ENCODE measurements at regions not wholly inside any gene's neighbourhood (a gene's known extent, or its start where the extent isn't known, plus 50 kb on each side); places are given as distances from the start of the nearest gene placed in this dataset.

DNA sequence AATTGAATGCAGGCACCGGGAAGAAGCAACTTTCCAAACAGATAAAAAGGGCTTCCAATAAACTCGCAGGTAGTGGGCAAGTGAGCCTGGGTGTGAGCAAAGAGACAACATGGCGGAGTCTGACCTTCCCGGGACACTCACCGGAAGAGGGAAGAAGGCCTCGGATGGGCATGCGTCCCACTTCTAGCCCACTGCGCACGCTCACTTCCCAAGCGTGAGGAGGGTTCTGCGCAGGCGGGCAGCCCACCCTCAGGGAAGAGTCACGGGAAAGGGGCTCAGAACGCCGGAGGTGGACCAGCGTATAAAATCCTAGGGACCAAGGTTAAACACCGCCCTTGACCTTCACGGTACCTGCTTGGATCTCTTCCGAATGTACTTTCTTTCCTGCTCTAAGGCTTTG lies 95.5 kb upstream of the AFDN start:
- dilution Hi-C loops (cut with MboI; ENCODE audit: extremely low pct_ligation_motif_present, low sequenced_read_pairs) = no loop called here
- BruUV-seq (replicated peaks) = no TSS peak
- Histone ChIP-seq H4K20me1 (replicated peaks; ENCODE audit: control insufficient read depth, extremely low read depth, insufficient read depth, low read length) (no peaks in the 10 kb centered on the region), H3K36me3 (ENCODE audit: control insufficient read depth in 2 of 2, extremely low read depth in 1 of 2, insufficient read depth in 2 of 2, low read length in 2 of 2) (no peaks in the 10 kb centered on the region), H2AFZ (ENCODE audit: low read depth, low read length) (no peak overlapping the region), H3K79me2 (ENCODE audit: control insufficient read depth, insufficient read depth, low read length) (no peaks in the 10 kb centered on the region), H3K9ac (replicated peaks; ENCODE audit: extremely low read depth, insufficient read depth, low read length) (no peak overlapping the region), H3K4me3 (replicated peaks in 1 of 3; ENCODE audit: insufficient read depth in 1 of 3, low read depth in 1 of 3, low read length in 3 of 3) (no peak overlapping the region), H3K9me1 (replicated peaks; ENCODE audit: control insufficient read depth, extremely low read depth, insufficient read depth, low read length) (no peaks in the 10 kb centered on the region), H3K4me1 (ENCODE audit: control insufficient read depth, extremely low read depth, insufficient read depth, low read length) (no peaks in the 10 kb centered on the region), H3K9me3 (replicated peaks; ENCODE audit: control insufficient read depth, insufficient read depth, low read length) (no peaks in the 10 kb centered on the region), H3K27me3 (ENCODE audit: control insufficient read depth in 2 of 2, insufficient read depth in 2 of 2, low read length in 2 of 2) (no peaks in the 10 kb centered on the region), H3K27ac (ENCODE audit: insufficient read depth, low read depth, low read length) (no peak overlapping the region), H3K4me2 (ENCODE audit: insufficient read depth, low read length) (no peak overlapping the region)
- ChIA-PET CTCF (no interaction called here), POLR2A (no interaction called here)
- FAIRE-seq = no peak
- TF ChIP-seq EZH2 (IDR thresholded peaks at IDR 0.05; ENCODE audit: borderline replicate concordance, low read depth, low read length, severe bottlenecking) = no peak
- TF ChIP-seq, protein P1, sequence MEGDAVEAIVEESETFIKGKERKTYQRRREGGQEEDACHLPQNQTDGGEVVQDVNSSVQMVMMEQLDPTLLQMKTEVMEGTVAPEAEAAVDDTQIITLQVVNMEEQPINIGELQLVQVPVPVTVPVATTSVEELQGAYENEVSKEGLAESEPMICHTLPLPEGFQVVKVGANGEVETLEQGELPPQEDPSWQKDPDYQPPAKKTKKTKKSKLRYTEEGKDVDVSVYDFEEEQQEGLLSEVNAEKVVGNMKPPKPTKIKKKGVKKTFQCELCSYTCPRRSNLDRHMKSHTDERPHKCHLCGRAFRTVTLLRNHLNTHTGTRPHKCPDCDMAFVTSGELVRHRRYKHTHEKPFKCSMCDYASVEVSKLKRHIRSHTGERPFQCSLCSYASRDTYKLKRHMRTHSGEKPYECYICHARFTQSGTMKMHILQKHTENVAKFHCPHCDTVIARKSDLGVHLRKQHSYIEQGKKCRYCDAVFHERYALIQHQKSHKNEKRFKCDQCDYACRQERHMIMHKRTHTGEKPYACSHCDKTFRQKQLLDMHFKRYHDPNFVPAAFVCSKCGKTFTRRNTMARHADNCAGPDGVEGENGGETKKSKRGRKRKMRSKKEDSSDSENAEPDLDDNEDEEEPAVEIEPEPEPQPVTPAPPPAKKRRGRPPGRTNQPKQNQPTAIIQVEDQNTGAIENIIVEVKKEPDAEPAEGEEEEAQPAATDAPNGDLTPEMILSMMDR (IDR thresholded peaks at IDR 0.05; ENCODE audit: extremely low read depth in 1 of 2, insufficient read depth in 1 of 2, low read depth in 1 of 2, low read length in 2 of 2) = no peak
- TF ChIP-seq MYC (IDR thresholded peaks at IDR 0.05; ENCODE audit: low read depth, low read length) = no peak
- no peak for TF ChIP-seq JUN (IDR thresholded peaks at IDR 0.05; ENCODE audit: borderline replicate concordance, insufficient read depth, insufficient read length, low read depth)
- intact Hi-C loops (cut with micrococcal nuclease) = no loop called here
- DNase-seq (ENCODE audit: low read depth, low spot score) = no peak

DNA sequence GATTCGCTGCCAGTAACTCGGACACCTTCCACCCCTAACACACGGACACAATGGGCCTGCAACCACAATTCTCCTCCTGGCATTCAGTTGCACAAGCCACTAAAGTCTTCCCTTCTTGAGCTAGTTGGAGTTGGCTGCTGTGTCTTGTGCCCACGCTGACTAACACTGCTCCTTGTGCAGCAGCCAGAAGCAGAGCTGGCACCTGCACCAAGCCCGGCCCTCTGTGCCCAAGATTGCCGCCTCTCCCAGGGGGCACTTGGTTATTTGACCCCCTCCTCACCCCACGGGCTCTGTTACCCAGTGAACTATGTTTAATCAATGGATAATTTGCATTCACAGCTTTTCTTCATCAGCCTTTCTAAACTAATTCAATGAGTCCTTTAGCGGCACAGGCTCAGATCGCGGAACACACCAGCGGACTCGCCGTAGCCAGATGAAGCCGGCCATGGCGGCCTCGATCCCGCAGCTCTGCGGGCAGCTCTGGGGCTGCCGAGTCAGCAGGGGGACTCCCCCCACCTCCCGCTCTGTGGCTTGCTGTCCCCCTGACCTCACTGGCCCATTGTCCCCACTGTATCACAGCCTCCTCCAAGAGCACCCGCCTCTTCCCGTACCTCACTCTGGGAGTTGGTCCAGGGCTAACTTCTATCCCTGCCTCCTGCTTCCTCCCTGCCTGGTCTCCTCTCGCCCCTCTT lies 94.8 kb upstream of the AFDN start:
- H3K9me1 ChIP-seq (replicated peaks; ENCODE audit: control insufficient read depth, extremely low read depth, insufficient read depth, low read length) = no peaks in the 10 kb centered on the region
- POLR2A ChIA-PET = no interaction called here
- H3K36me3 ChIP-seq (ENCODE audit: control insufficient read depth in 2 of 2, extremely low read depth in 1 of 2, insufficient read depth in 2 of 2, low read length in 2 of 2) = no peaks in the 10 kb centered on the region
- no peaks in the 10 kb centered on the region for H3K27me3 ChIP-seq (ENCODE audit: control insufficient read depth in 2 of 2, insufficient read depth in 2 of 2, low read length in 2 of 2)
- dilution Hi-C loops (cut with MboI; ENCODE audit: extremely low pct_ligation_motif_present, low sequenced_read_pairs) (no loop called here), intact Hi-C loops (cut with micrococcal nuclease) (no loop called here)
- no peak overlapping the region for H2AFZ ChIP-seq (ENCODE audit: low read depth, low read length)
- no peaks in the 10 kb centered on the region for H3K79me2 ChIP-seq (ENCODE audit: control insufficient read depth, insufficient read depth, low read length)
- CTCF ChIA-PET = no interaction called here
- H3K27ac ChIP-seq (ENCODE audit: insufficient read depth, low read depth, low read length) = no peak overlapping the region
- TF ChIP-seq GATA2 (IDR thresholded peaks at IDR 0.05; ENCODE audit: insufficient read depth, insufficient read length, low read depth, low read length) (no peak), POLR2AphosphoS5 (IDR thresholded peaks at IDR 0.05; ENCODE audit: insufficient read depth, low read depth, low read length) (no peak), EZH2 (IDR thresholded peaks at IDR 0.05; ENCODE audit: borderline replicate concordance, low read depth, low read length, severe bottlenecking) (no peak), JUN (IDR thresholded peaks at IDR 0.05; ENCODE audit: borderline replicate concordance, insufficient read depth, insufficient read length, low read depth) (no peak), FOS (IDR thresholded peaks at IDR 0.05; ENCODE audit: borderline replicate concordance, insufficient read depth, low read length) (no peak), MYC (IDR thresholded peaks at IDR 0.05; ENCODE audit: low read depth, low read length) (no peak), POLR2A (IDR thresholded peaks at IDR 0.05; ENCODE audit: low read depth, low read length) (no peak)
- TF ChIP-seq, protein P2, sequence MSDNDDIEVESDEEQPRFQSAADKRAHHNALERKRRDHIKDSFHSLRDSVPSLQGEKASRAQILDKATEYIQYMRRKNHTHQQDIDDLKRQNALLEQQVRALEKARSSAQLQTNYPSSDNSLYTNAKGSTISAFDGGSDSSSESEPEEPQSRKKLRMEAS (IDR thresholded peaks at IDR 0.05; ENCODE audit: insufficient read depth, insufficient read length) = no peak
- TF ChIP-seq, protein P1 (IDR thresholded peaks at IDR 0.05; ENCODE audit: extremely low read depth in 1 of 2, insufficient read depth in 1 of 2, low read depth in 1 of 2, low read length in 2 of 2) = no peak
- no peaks in the 10 kb centered on the region for H3K9me3 ChIP-seq (replicated peaks; ENCODE audit: control insufficient read depth, insufficient read depth, low read length)
- no peak overlapping the region for H3K4me3 ChIP-seq (replicated peaks in 1 of 3; ENCODE audit: insufficient read depth in 1 of 3, low read depth in 1 of 3, low read length in 3 of 3)
- no peak for DNase-seq (ENCODE audit: low read depth, low spot score)
- H3K9ac ChIP-seq (replicated peaks; ENCODE audit: extremely low read depth, insufficient read depth, low read length) = no peak overlapping the region
- no peaks in the 10 kb centered on the region for H4K20me1 ChIP-seq (replicated peaks; ENCODE audit: control insufficient read depth, extremely low read depth, insufficient read depth, low read length)
- no TSS peak for BruUV-seq (replicated peaks)
- no peak overlapping the region for H3K4me2 ChIP-seq (ENCODE audit: insufficient read depth, low read length)
- no peak for FAIRE-seq
- H3K4me1 ChIP-seq (ENCODE audit: control insufficient read depth, extremely low read depth, insufficient read depth, low read length) = no peaks in the 10 kb centered on the region

Measured in endothelial cell of umbilical vein (primary cell).